H1 (cell line): ENCODE measurements at regions not wholly inside any gene's neighbourhood (a gene's known extent, or its start where the extent isn't known, plus 50 kb on each side); places are given as distances from the start of the nearest gene placed in this dataset.

ENCODE experiments used
- CTCF ChIA-PET: fragments of 300-600 bp; sonication (Branson Sonifier 250); formaldehyde crosslinking; loops from one replicate; lab custom pipeline; 2021; ENCODE audit not compliant: partially characterized antibody; lab: Charles Lee
- POLR2A ChIA-PET: fragments of 300-600 bp; sonication (Branson Sonifier 250); formaldehyde crosslinking; loops from one replicate; lab custom pipeline; 2021; ENCODE audit warnings: inconsistent platforms; ENCODE audit not compliant: partially characterized antibody; lab: Charles Lee
- DNase-seq, 2 experiments: peaks; one replicate each; pipeline versions ENCODE4 v3.0.0 to v3.0.0-alpha.2; 2010 to 2022; ENCODE audit warnings: low spot score in 2 of 2, low read depth in 1 of 2, mixed read lengths in 1 of 2
- FAIRE-seq: peaks from 2 replicates; lab custom pipeline; 2011; peaks lifted over from hg19 to GRCh38; lab: Jason Lieb, UNC
- H2AFZ ChIP-seq: 2 replicates; pipeline ENCODE4 v1.8.1; 2012; ENCODE audit warnings: low read length, inconsistent platforms
- H2AK5ac ChIP-seq: 2 replicates; pipeline ENCODE4 v1.6.1; 2013; ENCODE audit warnings: low read depth, low read length
- H2BK120ac ChIP-seq: replicated peaks from 2 replicates; pipeline ENCODE3; 2013; ENCODE audit warnings: low read depth, low read length, inconsistent platforms
- H2BK12ac ChIP-seq: 2 replicates; pipeline ENCODE4 v1.6.1; 2013; ENCODE audit warnings: low read depth, low read length
- H2BK15ac ChIP-seq: 2 replicates; pipeline ENCODE4 v1.6.1; 2013; ENCODE audit warnings: low read length
- H2BK20ac ChIP-seq: 2 replicates; pipeline ENCODE4 v1.6.1; 2013; ENCODE audit warnings: low read length
- H2BK5ac ChIP-seq: 2 replicates; pipeline ENCODE4 v1.6.1; 2013; ENCODE audit warnings: low read depth, low read length
- H3K14ac ChIP-seq: 2 replicates; pipeline ENCODE4 v1.6.1; 2013; ENCODE audit warnings: inconsistent platforms; ENCODE audit not compliant: insufficient read length
- H3K18ac ChIP-seq: 2 replicates; pipeline ENCODE4 v1.6.1; 2013; ENCODE audit warnings: low read length; ENCODE audit errors: extremely low read depth
- H3K23ac ChIP-seq: 2 replicates; pipeline ENCODE4 v1.6.1; 2013; ENCODE audit warnings: inconsistent platforms; ENCODE audit not compliant: insufficient read length
- H3K23me2 ChIP-seq: 2 replicates; pipeline ENCODE4 v1.6.1; 2013; ENCODE audit warnings: low read depth, low read length
- H3K27ac ChIP-seq: 2 replicates; pipeline ENCODE4 v1.6.1; 2011; ENCODE audit warnings: low read depth, low read length, inconsistent platforms
- H3K27me3 ChIP-seq, 4 experiments: replicated peaks in 1 of 4; 1 replicate in 1 of 4; 2 replicates in 3 of 4; pipeline versions ENCODE4 v1.6.1 to v1.8.1; 2011 to 2013; ENCODE audit warnings: low read length in 3 of 4, mild to moderate bottlenecking in 3 of 4, inconsistent platforms in 2 of 4, mixed read lengths in 2 of 4, moderate library complexity in 1 of 4; ENCODE audit not compliant: control insufficient read depth in 3 of 4, insufficient read depth in 3 of 4; ENCODE audit errors: extremely low read depth in 1 of 4
- H3K36me3 ChIP-seq, 4 experiments: 2 replicates each; pipeline versions ENCODE4 v1.6.1 to v1.8.1; 2011 to 2013; ENCODE audit warnings: mild to moderate bottlenecking in 4 of 4, low read length in 3 of 4, moderate library complexity in 2 of 4, control low read depth in 1 of 4, inconsistent platforms in 1 of 4; ENCODE audit not compliant: insufficient read depth in 4 of 4, control insufficient read depth in 2 of 4
- H3K4ac ChIP-seq: replicated peaks from 2 replicates; pipeline ENCODE3; 2013; ENCODE audit warnings: low read length, low read depth, mixed read lengths, inconsistent platforms; ENCODE audit not compliant: insufficient read length
- H3K4me1 ChIP-seq, 4 experiments: replicated peaks in 1 of 4; 1 replicate in 1 of 4; 2 replicates in 3 of 4; pipeline versions ENCODE4 v1.6.1 to v1.8.1; 2011 to 2013; ENCODE audit warnings: low read length in 3 of 4, inconsistent platforms in 2 of 4, mixed read lengths in 1 of 4; ENCODE audit not compliant: insufficient read depth in 4 of 4, control insufficient read depth in 3 of 4
- H3K4me2 ChIP-seq, 2 experiments: 2 replicates each; pipeline versions ENCODE4 v1.6.1 to v1.8.1; 2011 to 2013; ENCODE audit warnings: low read depth in 2 of 2, low read length in 2 of 2, control low read depth in 1 of 2, inconsistent platforms in 1 of 2, mild to moderate bottlenecking in 1 of 2; ENCODE audit not compliant: insufficient read depth in 1 of 2
- H3K4me3 ChIP-seq, 4 experiments: fragments of 200-600, 300-600 bp in 1 of 4; sonication (generic), shearing (Covaris generic), sonication (Bioruptor Twin) in 1 of 4; 2 replicates each; pipeline versions ENCODE4 v1.5.1 to v1.8.1; 2011 to 2016; ENCODE audit warnings: low read length in 4 of 4, low read depth in 3 of 4, control low read depth in 2 of 4, inconsistent platforms in 2 of 4, mild to moderate bottlenecking in 2 of 4, mixed read lengths in 1 of 4, moderate library complexity in 1 of 4; ENCODE audit not compliant: insufficient read depth in 2 of 4; ENCODE audit errors: extremely low read depth in 1 of 4
- H3K56ac ChIP-seq: replicated peaks from 2 replicates; pipeline ENCODE3; 2013; ENCODE audit warnings: low read depth, mild to moderate bottlenecking, mixed read lengths, low read length, inconsistent platforms; ENCODE audit not compliant: insufficient read length
- H3K79me1 ChIP-seq: 2 replicates; pipeline ENCODE4 v1.6.1; 2013; ENCODE audit warnings: low read depth, low read length, control low read depth
- H3K79me2 ChIP-seq, 2 experiments: 2 replicates each; pipeline versions ENCODE4 v1.6.1 to v1.8.1; 2012 to 2013; ENCODE audit warnings: low read length in 2 of 2, mild to moderate bottlenecking in 2 of 2, inconsistent platforms in 1 of 2; ENCODE audit not compliant: insufficient read depth in 2 of 2, control insufficient read depth in 1 of 2
- H3K9ac ChIP-seq, 4 experiments: replicated peaks in 1 of 4; 1 replicate in 1 of 4; 2 replicates in 3 of 4; pipeline versions ENCODE4 v1.6.1 to v1.8.1; 2011 to 2013; ENCODE audit warnings: low read depth in 3 of 4, low read length in 3 of 4, control low read depth in 2 of 4, mild to moderate bottlenecking in 2 of 4, moderate library complexity in 2 of 4, inconsistent platforms in 1 of 4; ENCODE audit errors: extremely low read depth in 1 of 4
- H3K9me3 ChIP-seq, 2 experiments: 2 replicates each; pipeline versions ENCODE4 v1.6.1 to v1.8.1; 2012 to 2013; ENCODE audit warnings: mild to moderate bottlenecking in 2 of 2, moderate library complexity in 2 of 2, control low read depth in 1 of 2, inconsistent platforms in 1 of 2, low read depth in 1 of 2, low read length in 1 of 2, mixed read lengths in 1 of 2; ENCODE audit not compliant: insufficient read depth in 2 of 2
- H4K20me1 ChIP-seq, 2 experiments: replicated peaks in 1 of 2; 2 replicates each; pipeline versions ENCODE3 to v1.8.1; 2011 to 2013; ENCODE audit warnings: inconsistent platforms in 2 of 2, low read length in 2 of 2, mild to moderate bottlenecking in 1 of 2; ENCODE audit not compliant: insufficient read depth in 2 of 2, control insufficient read depth in 1 of 2
- H4K5ac ChIP-seq: 2 replicates; pipeline ENCODE4 v1.6.1; 2013; ENCODE audit warnings: low read length, low read depth, mixed read lengths, inconsistent platforms; ENCODE audit not compliant: insufficient read length
- H4K8ac ChIP-seq: 2 replicates; pipeline ENCODE4 v1.8.0; 2013; ENCODE audit warnings: mild to moderate bottlenecking, moderate library complexity, low read length, inconsistent platforms; ENCODE audit not compliant: insufficient read depth; ENCODE audit errors: extremely low read depth
- H4K91ac ChIP-seq: replicated peaks from 2 replicates; pipeline ENCODE3; 2013; ENCODE audit warnings: low read length, mixed read lengths, inconsistent platforms; ENCODE audit not compliant: insufficient read length
- ASH2L ChIP-seq: fragments of 200-600, 300-600 bp; sonication (generic); IDR thresholded peaks from one replicate; pipeline ENCODE4 v1.7.1; 2017; ENCODE audit warnings: low read length
- ATF2 ChIP-seq: IDR thresholded peaks from 2 replicates; pipeline ENCODE4 v1.6.1; 2012; ENCODE audit warnings: low read length, inconsistent platforms
- CHD2 ChIP-seq: IDR thresholded peaks from 2 replicates; pipeline ENCODE4 v1.6.1; 2012; ENCODE audit warnings: low read length, improper control_type of control experiment
- CREB1 ChIP-seq: IDR thresholded peaks from 2 replicates; pipeline ENCODE4 v1.6.1; 2012; ENCODE audit warnings: inconsistent platforms
- CTBP2 ChIP-seq: IDR thresholded peaks from 2 replicates; pipeline ENCODE4 v1.7.0; 2011; ENCODE audit warnings: borderline replicate concordance, mild to moderate bottlenecking, moderate library complexity, mixed read lengths, low read length; ENCODE audit not compliant: insufficient read depth, insufficient read length
- FOSL1 ChIP-seq: IDR thresholded peaks from 2 replicates; pipeline ENCODE4 v1.6.1; 2011; ENCODE audit warnings: mild to moderate bottlenecking, low read depth, low read length, moderate library complexity; ENCODE audit not compliant: insufficient read depth
- GABPA ChIP-seq: IDR thresholded peaks from 2 replicates; pipeline ENCODE4 v1.6.1; 2011; ENCODE audit warnings: mild to moderate bottlenecking, low read length, moderate library complexity, borderline replicate concordance; ENCODE audit not compliant: insufficient read depth
- HDAC6 ChIP-seq: IDR thresholded peaks from one replicate; pipeline ENCODE4 v1.7.1; 2012; ENCODE audit warnings: low read depth, mild to moderate bottlenecking, inconsistent platforms, low read length, moderate library complexity
- MAFK ChIP-seq: IDR thresholded peaks from 2 replicates; pipeline ENCODE4 v1.6.1; 2012; ENCODE audit warnings: low read depth, mild to moderate bottlenecking, improper control_type of control experiment, low read length
- POLR2AphosphoS5 ChIP-seq: IDR thresholded peaks from 2 replicates; pipeline ENCODE4 v1.6.1; 2011; ENCODE audit warnings: low read depth, low read length
- RXRA ChIP-seq: IDR thresholded peaks from 2 replicates; pipeline ENCODE4 v1.6.1; 2011; ENCODE audit warnings: low read depth, mild to moderate bottlenecking, low read length, moderate library complexity; ENCODE audit not compliant: insufficient read depth
- SP4 ChIP-seq: IDR thresholded peaks from 2 replicates; pipeline ENCODE4 v1.6.1; 2012; ENCODE audit warnings: low read length, inconsistent platforms
- SUZ12 ChIP-seq: fragments of 200-600 bp; sonication (generic); IDR thresholded peaks from 2 replicates; pipeline ENCODE4 v1.6.1; 2012; ENCODE audit warnings: mild to moderate bottlenecking, inconsistent platforms, low read length, moderate library complexity, mixed read lengths
- TBP ChIP-seq: IDR thresholded peaks from 2 replicates; pipeline ENCODE4 v1.6.1; 2011; ENCODE audit warnings: low read depth, low read length, improper control_type of control experiment
- WGBS, 2 experiments: shearing (Covaris generic) in 1 of 2; methylation state at CpG; one replicate each; pipeline versions ENCODE4 v1.1.6 to v1.1.7; 2013 to 2015; ENCODE audit warnings: low lambda C conversion rate in 2 of 2, mixed read lengths in 2 of 2, inconsistent platforms in 1 of 2, low coverage in 1 of 2, missing lambda C conversion rate in 1 of 2; ENCODE audit not compliant: insufficient replicate concordance in 2 of 2, insufficient coverage in 1 of 2, insufficient read length in 1 of 2; ENCODE audit errors: extremely low coverage in 1 of 2, missing lambda C conversion rate in 1 of 2; 5-methylcytosine and 5-hydroxymethylcytosine counted together

- H3K27ac ChIP-seq, result no peak overlapping the region
- H3K4me2 ChIP-seq, result no peak overlapping the region
- no peaks in the 10 kb centered on the region for H3K36me3 ChIP-seq
- H3K9me3 ChIP-seq, result no peaks in the 10 kb centered on the region
- no peak overlapping the region for H4K91ac ChIP-seq
- H4K5ac ChIP-seq, result no peak overlapping the region
- H3K23ac ChIP-seq, result no peak overlapping the region
- POLR2A ChIA-PET, result interaction anchor here (0.6 kb wide), 1 partner anchor 439 kb away, joined by 3 read pairs; no protein-coding TSS in a partner anchor
- peaks cover under 1% of the 10 kb centered on the region; the same call in 1 of the 2 replicates for H3K79me1 ChIP-seq
- H2BK15ac ChIP-seq, result no peak overlapping the region
- H3K79me2 ChIP-seq, result no peaks in the 10 kb centered on the region
- no peak overlapping the region for H3K14ac ChIP-seq
- no peak overlapping the region for H4K8ac ChIP-seq
- no peak overlapping the region for H3K56ac ChIP-seq
- H2BK5ac ChIP-seq, result no peak overlapping the region
- CTCF ChIA-PET, result interaction anchor here (0.9 to 8.4 kb wide), 7 partner anchors 10 to 253 kb away, joined by 3 to 127 read pairs (median 27); no protein-coding TSS in a partner anchor
- no peaks in the 10 kb centered on the region for H3K27me3 ChIP-seq
- no peaks in the 10 kb centered on the region for H3K23me2 ChIP-seq
- H3K4ac ChIP-seq, result no peak overlapping the region
- WGBS, 2 experiments, result 91% methylated on average over 9 of the region's 9 CpGs; no CpG with 5 or more reads in 1 of the 2 experiments
- FAIRE-seq (no peak), DNase-seq (no peak)
- H3K4me1 ChIP-seq, result peaks cover 0 to 5% (median under 1%) of the 10 kb centered on the region in 4 experiments; a peak in 3 of 7 replicates
- no peak overlapping the region for H2AK5ac ChIP-seq
- H2BK12ac ChIP-seq, result no peak overlapping the region
- no peaks in the 10 kb centered on the region for H4K20me1 ChIP-seq
- H3K18ac ChIP-seq, result no peak overlapping the region
- no peak overlapping the region for H2BK20ac ChIP-seq
- H2AFZ ChIP-seq, result no peak overlapping the region
- H3K9ac ChIP-seq, result no peak overlapping the region
- no peak overlapping the region for H2BK120ac ChIP-seq
- no peak overlapping the region for H3K4me3 ChIP-seq
- no peak for TF ChIP-seq CREB1
- no peak for TF ChIP-seq FOSL1
- no peak for TF ChIP-seq SUZ12
- no peak for TF ChIP-seq CHD2
- no peak for TF ChIP-seq SP4
- TF ChIP-seq ATF2, result no peak
- TF ChIP-seq CTBP2, result no peak
- TF ChIP-seq RXRA, result no peak
- no peak for TF ChIP-seq POLR2AphosphoS5
- no peak for TF ChIP-seq HDAC6
- TF ChIP-seq TBP, result no peak
- TF ChIP-seq MAFK, result no peak
- TF ChIP-seq ASH2L, result no peak
- TF ChIP-seq GABPA, result no peak
These were observed 125.5 kb downstream of the PALM2AKAP2 start for GRCh38 chr9:109905472-109905871.
